NCI-H1436 treated with DMSO at 0.1 percent for 48 hours (cell line): ENCODE measurements at regions not wholly inside any gene's neighbourhood (a gene's known extent, or its start where the extent isn't known, plus 50 kb on each side); places are given as distances from the start of the nearest gene placed in this dataset.

Experiments
- DNase-seq: peaks from one replicate; lab custom pipeline; 2025; lab: John Stamatoyannopoulos, UW

GRCh38 chr12:114767084-114767760 is 83.2 kb upstream of the TBX3 start:
- DNase-seq, result no peak

DNA sequence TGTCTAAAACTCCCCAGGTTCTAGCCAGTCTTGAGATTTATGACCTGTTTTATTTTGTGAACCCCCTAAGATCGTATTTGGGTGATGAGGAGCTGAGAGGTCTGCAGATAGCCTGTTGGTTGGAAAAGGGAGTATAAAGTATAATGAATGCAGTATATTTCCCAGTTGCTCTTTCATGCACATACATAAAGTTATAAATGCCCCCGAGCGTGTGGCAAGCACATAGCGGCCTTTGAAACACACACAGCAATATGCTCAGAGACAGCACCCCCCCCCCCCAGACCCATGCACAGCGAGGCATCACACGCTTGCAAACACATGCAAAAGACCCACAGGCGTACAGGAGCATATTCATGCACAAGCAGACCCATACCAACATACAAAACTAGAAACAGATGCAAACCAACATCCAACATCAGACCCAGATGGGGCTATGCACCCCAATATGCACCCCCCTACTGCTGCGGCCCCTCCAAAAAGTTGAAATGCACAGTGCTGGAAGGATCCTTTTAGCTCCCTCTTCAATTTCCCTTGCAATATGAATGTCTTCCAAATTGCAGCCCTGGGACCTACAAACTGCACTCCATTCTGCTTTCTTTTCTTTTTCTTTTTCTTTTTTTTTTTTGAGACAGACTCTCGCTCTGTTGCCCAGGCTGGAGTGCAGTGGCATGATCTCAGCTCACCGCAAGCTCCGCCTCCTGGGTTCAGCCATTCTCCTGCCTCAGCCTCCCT is 82.2 kb upstream of the TBX3 start:
- no peak for DNase-seq

DNA sequence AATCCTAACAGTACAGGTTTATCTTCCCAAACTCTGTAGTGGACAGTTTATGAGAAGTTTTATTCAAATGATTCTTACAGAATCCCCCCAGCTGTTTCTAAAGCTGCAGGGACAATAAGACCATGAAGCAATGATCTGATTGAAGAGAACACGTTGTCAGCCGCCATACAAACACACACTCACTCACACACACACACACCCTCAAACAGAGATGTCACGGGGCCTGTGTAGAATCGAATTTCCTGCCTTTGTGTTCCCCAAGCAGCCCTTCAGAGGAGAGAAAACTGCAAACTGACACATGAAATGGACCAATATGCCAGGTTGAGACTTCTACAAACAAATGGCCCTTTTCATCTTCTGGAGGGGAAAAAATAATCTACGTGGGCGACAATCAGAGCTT is 80.5 kb upstream of the TBX3 start:
- DNase-seq, result no peak

GRCh38 chr12:114762490-114763110 is 78.6 kb upstream of the TBX3 start:
- no peak for DNase-seq

DNA sequence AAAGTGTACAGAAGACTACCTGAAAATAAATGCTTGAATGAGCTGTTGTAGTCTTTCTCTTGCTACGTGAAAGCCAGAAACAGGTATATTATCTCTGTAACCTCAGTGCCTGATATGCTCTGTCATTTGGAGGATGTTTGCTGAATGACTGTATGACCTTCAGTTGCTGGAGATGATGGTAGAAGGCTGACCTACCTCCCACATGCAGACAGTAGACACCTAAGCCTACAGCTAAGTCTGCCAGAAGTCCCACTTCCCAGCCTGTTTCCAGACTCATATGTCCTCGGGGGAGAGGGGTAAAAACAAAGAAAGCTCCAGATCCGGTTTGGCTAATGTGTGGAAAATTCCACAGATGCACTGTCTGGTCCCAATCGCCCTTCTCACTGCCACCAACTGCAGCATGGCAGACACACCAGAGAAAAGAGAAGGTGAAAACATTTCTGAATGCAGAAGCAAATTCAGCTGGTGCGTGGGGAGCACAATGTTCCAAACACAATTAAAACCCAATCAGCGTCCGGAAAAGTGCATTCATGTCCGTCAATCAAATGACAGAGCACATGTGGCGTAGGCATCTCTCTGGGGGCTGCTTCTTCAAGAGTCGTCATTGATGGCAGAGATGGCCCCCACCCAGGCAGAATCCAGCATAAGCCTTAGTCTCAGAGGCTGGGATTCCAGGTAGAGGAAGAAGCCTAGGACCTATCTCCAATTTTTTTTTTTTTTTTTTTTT is 76.3 kb upstream of the TBX3 start:
- DNase-seq, result no peak

- no peak for DNase-seq
Observed at GRCh38 chr12:114759635-114760034, 75.7 kb upstream of the TBX3 start.

DNA sequence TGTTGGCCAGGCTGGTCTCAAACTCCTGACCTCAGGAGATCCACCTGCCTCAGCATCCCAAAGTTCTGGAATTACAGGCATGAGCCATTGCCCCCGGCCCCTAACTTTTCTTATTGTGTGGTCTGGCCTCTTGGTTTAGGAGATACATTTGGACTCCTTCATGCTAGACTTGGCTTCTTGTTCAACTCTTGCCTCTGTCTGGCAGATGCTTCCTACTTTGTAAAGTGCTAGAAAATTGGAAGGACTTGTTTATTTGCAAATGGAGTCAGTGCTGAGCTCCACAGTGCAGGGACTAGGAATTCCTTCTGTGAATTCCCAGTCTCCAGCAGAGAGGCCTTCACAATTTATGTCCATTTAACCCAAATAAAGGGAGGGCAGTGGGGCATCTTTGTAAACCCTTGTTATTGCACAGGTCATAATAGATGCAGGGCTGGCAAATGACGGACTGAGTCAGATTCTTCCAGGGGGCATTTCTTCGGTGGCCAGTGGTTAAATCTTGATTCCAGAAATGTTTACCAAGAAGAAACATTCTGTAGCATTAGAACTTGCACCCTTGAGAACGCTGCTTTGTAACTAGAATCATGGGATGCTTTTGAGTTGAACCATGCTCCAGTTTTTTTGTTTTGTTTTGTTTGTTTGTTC is 73.8 kb upstream of the TBX3 start:
- DNase-seq, result no peak

DNA sequence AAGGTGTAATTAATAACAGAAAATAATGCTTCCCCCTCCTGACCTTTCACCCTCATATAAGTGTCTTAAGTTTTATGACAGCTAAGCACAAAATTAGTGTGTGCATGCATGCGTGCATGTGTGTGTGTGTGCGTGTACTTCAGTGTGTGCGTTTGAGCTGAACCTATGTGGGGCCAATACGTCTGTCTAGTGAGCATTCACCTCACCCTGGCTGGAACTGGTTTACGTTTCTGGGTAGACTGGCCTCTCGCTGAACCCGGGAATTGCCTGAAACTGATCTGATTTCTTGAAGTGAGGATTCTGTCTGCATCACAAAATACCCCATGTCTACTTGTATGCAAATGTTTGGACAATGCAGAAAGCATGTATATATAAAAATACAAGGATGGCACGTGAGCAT is 68.2 kb upstream of the TBX3 start:
- no peak for DNase-seq

GRCh38 chr12:114751712-114752111 is 67.7 kb upstream of the TBX3 start:
- DNase-seq, result no peak

DNA sequence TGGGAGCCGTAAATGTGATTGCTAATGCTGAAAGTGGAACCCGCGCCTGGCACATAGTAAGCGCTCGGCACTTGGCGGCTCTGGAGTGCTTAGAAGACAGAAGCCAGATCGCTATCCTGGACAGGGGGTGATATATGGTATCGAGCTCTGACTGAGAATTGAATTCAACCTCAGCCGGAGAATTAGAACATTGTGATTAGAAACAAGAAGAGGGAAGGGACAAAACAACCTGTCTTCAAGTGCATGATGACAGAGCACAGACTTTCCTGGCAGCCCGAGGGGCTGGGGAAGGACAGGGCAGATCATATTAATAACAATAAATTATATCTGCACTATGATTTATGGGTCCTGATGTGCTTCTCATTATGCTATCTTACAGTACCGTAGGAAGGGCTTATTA is 66.9 kb upstream of the TBX3 start:
- DNase-seq, result no peak

GRCh38 chr12:114749065-114749464 is 65.1 kb upstream of the TBX3 start:
- DNase-seq, result no peak

DNA sequence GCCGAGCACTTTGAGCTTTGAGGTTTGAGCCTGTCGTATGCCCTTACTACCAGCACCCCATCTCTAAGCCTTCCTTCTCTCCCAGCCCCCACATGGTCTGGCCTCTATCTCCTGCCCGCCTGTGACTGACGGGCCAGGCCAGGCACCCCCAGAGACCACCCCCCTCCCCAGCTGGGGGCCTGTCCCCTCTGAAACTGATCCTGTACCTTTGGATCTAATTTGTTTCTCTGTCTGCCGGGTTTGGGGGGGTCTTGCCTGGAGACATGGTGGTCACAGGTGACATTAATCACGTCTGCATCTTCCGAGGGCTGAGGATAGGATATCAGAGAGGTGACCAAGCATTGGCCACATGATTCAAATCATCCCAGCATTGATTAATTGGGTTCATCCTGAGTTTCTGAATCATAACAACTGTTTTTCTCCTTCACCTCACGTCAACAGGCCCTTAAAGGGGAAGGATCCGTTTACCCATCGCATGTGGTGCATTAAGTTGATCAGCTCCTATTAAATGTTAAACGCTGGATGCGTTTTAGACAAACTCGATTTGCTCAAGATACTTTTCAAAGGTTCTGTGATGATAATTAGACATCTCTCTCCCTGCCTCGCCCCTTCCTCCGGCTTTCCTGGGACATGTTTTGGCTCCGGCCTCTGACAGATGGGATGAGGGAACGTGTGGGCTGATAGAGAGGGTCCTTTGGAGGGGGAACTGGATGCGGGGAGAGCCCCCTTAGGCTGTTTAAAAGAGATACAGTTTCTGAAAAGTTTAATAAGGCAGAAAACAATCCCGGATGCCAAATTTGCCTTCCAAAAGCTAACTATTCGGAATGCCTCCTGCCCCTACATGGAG is 63.3 kb upstream of the TBX3 start:
- no peak for DNase-seq

GRCh38 chr12:114746297-114747011 is 62.5 kb upstream of the TBX3 start:
- no peak for DNase-seq

DNA sequence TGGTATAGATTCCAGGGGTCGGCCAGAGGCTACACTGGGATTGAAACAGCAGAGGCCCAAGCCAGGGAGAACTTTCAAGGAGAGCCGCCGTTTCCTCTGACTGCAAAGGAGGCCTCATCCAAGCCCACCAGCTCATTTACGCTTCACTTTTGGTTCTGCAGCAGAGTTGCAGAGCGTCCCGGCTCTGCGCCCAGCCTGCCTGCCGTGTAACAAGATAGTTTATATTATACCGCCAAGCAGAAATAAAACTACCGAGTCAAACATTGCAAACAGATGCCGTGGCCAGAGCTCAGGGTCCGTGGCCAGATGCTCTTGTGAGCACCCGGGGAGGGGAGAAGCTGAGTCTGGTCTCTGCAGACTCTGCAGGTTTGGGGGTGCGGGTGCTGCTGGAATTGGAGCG is 60.7 kb upstream of the TBX3 start:
- no peak for DNase-seq

- no peak for DNase-seq
Observed at GRCh38 chr12:114744285-114744684, 60.3 kb upstream of the TBX3 start.

GRCh38 chr12:114743799-114744198 is 59.8 kb upstream of the TBX3 start:
- DNase-seq, result no peak

GRCh38 chr12:114743289-114743688 is 59.3 kb upstream of the TBX3 start:
- DNase-seq, result no peak

DNA sequence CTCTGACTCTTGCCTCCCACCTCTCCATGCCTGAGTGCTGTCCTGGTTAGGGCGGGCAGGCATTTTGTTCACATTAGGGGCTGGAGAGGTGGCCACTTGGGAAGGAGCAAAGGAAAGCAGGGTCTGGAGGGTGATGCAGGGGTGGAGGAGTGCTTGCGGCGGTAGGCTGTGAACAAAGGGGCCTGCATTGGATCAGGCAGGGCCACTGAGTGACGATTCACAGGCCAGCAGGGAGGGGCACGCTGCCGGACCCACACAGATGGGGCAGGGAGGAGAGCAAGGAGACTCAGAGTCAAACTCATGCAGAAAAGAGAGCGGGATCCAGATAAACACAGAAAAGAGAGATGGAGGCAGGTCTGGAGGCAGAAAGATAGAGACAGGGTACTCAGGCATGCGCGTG is 58.4 kb upstream of the TBX3 start:
- no peak for DNase-seq

- no peak for DNase-seq
Observed at GRCh38 chr12:114741940-114742339, 58.0 kb upstream of the TBX3 start.

GRCh38 chr12:114740448-114740847 is 56.5 kb upstream of the TBX3 start:
- DNase-seq, result no peak
